C4-2B (cell line): ENCODE measurements at regions not wholly inside any gene's neighbourhood (a gene's known extent, or its start where the extent isn't known, plus 50 kb on each side); places are given as distances from the start of the nearest gene placed in this dataset.

Experiments used
- CTCF ChIP-seq: fragments of 450-650 bp; conservative IDR thresholded peaks from 2 replicates; pipeline ENCODE4 v1.5.1; 2017; ENCODE audit warnings: mild to moderate bottlenecking
- ZFX ChIP-seq: fragments of 450-650 bp; IDR thresholded peaks from 2 replicates; pipeline ENCODE4 v1.6.1; 2017

GRCh38 chr5:24226479-24226878, 418.3 kb downstream of the CDH10 start:
- TF ChIP-seq CTCF, result no peak
- TF ChIP-seq ZFX, result no peak
